ENCODE measurements at regions not wholly inside any gene's neighbourhood (a gene's known extent, or its start where the extent isn't known, plus 50 kb on each side); places are given as distances from the start of the nearest gene placed in this dataset.

DNA sequence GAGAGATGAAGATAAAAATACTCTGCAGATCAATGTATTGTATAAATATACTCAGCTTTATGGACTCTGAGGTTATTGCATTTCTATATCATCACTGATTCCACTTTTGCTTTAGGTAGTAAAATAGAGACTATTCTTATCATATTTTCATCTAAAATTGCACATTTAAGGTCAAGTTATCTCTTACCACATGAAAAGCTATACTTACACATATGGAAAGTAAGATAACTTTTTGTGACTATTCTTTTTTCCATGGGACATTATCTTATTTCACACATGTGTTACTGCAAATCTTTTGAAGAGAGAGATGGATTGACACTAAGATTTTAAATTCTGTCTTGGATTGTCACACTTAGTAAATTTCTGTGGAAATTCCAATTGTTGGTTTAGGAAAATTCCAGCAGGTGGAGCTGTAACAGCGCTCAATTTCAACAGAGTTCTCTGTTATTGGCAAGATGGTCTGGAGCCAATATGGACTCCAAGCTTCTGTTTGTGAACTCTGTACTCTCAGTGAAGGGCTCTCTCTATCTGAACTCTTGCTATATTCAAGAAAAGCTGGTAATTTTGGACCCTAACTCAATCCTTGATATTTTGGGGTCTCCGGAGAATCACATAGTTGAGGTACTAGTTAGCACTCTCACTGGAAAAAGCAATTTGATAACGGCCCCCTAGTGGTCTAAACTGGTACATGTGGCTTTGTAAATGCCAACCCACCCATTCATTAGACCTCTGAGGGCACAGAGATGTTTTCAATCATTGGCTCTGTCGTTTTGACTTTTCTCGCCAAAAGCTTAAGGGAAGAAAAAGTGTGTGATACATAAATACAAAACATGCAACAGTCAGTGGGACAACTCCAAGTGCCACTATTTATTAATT, 429.7 kb downstream of the ETS1 start:
- TF ChIP-seq, protein P1, sequence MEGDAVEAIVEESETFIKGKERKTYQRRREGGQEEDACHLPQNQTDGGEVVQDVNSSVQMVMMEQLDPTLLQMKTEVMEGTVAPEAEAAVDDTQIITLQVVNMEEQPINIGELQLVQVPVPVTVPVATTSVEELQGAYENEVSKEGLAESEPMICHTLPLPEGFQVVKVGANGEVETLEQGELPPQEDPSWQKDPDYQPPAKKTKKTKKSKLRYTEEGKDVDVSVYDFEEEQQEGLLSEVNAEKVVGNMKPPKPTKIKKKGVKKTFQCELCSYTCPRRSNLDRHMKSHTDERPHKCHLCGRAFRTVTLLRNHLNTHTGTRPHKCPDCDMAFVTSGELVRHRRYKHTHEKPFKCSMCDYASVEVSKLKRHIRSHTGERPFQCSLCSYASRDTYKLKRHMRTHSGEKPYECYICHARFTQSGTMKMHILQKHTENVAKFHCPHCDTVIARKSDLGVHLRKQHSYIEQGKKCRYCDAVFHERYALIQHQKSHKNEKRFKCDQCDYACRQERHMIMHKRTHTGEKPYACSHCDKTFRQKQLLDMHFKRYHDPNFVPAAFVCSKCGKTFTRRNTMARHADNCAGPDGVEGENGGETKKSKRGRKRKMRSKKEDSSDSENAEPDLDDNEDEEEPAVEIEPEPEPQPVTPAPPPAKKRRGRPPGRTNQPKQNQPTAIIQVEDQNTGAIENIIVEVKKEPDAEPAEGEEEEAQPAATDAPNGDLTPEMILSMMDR (IDR thresholded peaks at IDR 0.05): peak; percentile 64 to 73 (median 68)
- no peak for TF ChIP-seq POLR2A (IDR thresholded peaks at IDR 0.05)

Measured in uterus (tissue), 2 donors.